Activated naive CD4-positive, alpha-beta T cell (primary cell): ENCODE measurements at regions not wholly inside any gene's neighbourhood (a gene's known extent, or its start where the extent isn't known, plus 50 kb on each side); places are given as distances from the start of the nearest gene placed in this dataset.

Experiments used
- DNase-seq, 4 experiments: peaks; one replicate each; lab custom pipeline; 2025; lab: John Stamatoyannopoulos, UW

DNA sequence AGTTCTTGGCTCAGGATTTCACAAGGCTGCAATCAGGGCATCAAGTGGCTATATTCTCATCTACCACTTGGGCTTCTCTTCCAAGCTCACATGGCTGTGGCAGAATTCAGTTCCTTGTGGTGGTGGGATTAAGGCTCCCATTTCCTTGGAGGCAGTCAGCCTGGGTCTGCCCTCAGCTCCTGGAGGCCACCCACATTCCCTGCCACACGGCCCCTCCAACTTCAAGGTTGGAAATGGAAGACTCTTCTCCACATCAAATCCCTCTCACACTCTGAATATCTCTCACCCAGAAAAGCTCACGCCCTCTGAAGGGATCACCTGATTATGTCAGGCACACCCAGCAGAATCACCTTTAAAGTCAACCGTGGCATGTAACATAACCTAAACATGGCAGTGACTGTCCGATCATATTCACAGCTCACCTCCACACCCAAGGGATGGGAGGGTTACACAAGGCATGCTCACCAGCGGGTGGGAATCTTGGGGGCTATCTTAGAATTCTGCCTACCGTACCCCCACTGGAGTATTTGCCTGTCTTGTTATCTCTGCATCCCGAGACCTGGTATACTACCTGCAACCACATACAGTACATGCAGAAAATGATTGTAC, 256.2 kb upstream of the KLHL29 start:
- DNase-seq = no peak

DNA sequence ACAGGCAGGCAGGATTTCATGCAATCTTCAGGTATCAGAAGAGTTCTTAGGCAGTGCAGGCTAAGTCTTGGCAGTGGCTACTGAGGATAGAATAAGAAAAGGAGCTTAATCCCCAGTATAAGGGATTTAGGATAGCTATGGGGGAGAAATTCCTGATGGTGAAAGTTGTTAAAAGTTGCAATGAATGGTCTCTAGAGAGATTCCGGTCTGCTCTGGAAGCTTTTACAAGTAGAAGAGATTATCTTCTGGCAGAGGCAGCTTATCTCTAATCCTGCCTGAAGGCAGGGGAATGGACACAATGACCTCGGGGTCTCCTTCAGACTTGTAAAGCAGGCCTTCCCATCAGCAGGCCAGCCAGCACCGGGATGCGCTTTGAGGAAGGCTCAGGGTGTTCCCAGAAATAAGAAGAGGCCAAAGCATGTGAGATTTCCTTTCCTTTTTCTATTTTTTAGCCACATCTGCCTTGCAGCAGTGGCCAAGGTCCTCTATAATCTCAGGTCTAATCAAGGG, 253.9 kb upstream of the KLHL29 start:
- DNase-seq = no peak

DNA sequence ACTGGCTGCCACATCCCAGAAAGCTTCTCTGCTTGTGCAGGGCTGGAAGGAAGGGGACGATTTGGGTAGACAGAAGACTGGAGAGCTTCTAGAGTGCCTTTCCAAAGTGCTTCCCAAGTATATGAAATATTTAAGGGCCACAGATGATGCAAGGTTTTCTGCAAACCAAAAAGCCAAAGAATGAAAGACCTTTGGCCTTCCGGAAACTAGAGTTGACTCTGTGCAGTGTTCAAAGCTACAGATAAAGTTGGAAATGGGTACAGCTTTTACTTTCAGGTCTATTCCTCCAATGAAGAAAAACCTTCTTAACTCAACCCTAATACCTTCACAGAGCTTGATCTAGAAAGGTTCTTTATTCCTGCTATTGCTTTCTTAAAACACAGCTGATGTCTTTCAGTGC, 253.0 kb upstream of the KLHL29 start:
- no peak for DNase-seq

DNA sequence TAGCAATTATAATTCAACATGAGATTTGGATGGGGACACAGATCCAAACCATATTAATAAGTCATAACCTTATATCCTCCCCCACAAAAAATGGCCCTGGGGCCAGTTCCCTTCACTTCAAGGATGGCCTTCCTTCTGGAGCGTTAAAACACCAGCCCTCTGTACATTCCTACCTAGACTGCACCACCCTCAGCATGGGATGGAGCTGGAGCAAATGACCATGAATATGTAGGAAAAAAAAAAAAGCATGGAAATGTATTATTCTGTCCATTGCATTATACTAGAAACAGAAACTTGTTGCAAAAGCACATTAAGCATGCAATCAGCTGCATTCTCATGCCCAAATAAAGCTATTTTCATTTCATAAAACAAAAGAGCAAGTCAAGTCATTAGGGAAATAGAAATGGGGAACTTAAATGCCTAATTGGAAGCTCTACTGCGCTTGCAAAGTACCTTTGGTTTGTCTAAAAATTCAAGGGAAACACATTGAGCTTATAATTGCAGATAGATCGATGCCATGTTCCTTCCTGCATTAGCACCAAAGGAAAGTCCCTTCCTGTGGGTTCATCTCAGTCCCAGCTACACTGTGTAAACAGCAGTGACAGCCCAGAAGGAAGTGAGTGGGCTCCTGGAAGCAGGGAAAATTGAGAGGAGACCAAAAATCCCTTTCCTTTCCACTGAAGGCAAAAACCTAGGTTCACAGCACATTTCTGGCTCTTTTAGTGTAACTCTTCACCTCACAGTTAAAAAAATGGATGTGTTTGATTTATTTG, 252.0 kb upstream of the KLHL29 start:
- DNase-seq = no peak

DNA sequence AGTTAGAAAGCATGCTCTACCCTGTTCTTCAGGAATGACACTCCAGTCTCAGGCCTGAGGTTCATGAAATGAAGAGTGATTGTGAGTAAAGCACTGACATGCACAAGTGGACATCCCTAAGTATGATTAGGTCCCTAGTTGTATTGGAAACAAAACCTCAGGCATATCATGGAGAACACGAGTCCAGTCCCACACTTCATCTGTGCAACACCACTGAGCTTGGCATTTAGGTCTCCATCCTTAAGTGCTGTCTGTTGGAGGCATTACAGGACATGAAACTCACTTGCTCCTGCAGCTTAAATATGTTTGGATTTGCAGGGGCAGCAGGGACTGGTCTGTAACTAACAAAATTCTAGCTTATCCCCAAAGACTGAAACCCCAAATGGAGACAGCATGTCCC, 250.3 kb upstream of the KLHL29 start:
- DNase-seq = no peak

DNA sequence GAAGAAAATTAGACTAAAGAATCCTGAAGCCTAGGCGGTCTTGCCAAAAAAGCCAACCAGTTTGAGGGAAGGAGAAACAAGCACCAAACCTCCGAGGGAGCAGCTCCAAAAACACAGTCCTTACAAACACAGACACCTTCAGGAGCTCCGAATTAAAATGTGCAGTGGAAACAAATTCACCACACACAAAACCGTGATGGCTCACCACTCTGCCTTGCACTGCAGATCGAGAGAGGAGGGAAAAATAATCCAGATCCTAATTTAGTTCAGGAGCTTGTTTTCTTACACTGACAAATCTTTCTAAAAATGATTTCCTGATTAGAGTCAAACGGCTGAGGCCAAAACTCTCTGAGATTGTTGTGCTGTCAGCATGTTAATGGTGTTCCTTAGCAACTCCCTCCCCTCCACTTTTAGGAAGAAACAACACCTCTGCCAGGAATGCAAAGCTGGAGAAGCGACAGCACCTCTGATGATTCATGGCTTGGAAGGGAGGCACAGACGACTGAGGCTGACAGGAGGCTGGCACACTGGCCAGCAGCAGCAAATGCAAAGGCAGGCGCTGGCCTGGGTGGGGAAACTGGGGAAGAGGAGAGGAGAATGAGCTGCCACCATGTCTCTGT, 249.4 kb upstream of the KLHL29 start:
- no peak for DNase-seq

DNA sequence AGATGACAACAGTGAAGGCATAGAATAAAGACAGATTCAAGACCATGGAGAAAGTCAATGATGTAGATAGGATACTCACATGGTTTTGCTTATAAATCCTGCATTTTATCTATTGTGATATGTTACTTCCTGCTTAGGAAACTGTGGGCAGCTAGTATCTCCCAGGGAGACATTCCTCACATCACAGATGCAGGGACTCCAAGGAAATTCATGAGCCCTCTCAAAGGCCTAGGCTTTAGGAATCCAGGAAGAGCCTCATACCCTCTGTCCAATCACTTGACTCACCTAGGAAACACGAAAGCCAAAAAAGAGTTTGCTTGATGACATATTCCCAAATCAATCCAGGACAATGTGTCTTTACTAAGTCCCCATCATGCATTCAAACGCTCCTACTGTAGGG, 247.8 kb upstream of the KLHL29 start:
- DNase-seq = no peak

DNA sequence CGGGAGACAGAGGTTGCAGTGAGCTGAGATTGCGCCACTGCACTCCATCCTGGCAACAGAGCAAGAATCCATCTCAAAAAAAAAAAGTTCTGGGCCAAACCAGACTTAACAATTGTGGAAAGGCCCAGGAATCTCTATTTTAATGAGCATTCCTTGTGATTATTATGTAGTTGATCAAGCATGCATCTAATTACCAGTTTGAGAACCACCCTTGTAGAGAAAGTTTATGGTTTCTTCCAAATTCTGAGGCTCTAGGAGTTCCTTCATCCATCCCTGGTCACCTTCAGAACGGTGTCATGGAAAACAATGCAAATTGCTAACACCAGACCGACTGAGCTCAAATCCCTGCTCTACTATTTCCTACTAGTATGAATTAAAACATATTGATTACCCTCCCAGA, 246.3 kb upstream of the KLHL29 start:
- DNase-seq = no peak

DNA sequence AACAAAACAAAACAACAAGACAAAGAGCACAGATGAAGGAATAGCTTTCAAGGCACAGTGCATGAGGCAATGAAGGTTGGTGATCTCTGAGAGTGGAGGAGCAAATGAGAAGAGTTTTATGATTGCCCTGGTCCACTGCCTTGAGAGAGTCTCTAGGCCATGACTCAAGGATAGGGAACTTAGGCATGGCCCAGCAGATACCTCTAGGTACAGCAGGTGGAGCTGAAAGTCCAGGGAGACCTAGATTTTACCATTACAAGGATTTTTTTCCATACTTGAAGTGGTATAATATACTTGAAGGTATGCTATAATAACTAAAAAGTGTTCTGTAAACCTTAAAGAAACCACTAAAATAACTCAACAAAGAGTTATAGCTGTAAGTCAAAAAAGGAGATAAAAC, 239.5 kb upstream of the KLHL29 start:
- no peak for DNase-seq

DNA sequence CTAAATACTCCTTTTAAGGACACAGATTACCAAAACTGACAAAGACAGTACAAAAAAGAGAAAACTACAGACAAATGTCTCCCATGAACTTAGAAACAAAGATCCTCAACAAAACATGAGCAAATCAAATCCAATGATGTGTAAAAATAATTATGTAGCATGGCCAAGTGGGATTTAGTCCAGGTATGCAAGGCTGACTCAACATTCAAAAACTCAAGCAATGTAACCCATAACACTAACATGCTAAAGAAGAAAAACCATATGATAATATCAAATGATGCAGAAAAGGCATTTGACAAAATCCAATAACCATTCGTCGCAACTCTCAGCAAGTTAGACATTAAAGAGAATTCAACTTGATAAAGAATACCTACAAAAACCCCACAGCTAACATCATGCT, 239.0 kb upstream of the KLHL29 start:
- no peak for DNase-seq

DNA sequence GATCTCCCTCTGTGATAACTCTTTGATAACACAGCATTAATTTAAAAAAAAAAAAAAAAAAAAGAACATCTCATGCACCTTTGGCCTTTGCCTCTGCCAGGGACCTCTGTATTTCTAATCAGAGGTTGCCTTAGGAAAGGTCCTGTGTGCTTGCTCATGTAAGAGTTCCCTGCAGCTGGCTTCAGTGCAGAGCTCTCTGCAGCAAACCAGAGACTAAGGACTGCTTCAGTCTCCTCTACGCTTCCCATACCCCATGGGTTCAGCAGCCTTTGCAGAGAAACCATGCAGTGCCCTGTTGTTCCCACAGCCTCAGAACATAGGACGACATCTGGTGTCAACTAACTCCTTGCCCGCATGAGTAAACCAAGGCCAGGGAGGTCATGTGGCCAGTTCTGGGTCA, 236.6 kb upstream of the KLHL29 start:
- DNase-seq = no peak

DNA sequence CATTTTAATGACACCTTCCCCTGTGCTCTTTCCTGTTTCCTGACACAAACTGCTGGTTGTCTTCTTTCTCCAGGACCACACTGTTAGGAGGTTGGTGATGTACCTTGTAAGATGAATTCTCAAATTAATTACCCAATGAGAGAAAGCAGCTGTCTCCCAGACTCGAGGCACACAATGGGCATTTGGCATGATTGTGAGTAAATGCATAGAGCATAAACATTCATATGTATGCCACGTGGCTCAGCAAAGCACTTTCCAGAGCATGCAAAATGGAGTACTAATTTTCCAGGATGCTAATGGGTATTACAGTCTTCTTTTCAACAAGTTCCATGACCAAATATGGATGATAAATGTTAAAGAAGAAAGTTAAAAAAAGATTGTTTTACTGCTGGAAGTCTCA, 235.2 kb upstream of the KLHL29 start:
- no peak for DNase-seq

DNA sequence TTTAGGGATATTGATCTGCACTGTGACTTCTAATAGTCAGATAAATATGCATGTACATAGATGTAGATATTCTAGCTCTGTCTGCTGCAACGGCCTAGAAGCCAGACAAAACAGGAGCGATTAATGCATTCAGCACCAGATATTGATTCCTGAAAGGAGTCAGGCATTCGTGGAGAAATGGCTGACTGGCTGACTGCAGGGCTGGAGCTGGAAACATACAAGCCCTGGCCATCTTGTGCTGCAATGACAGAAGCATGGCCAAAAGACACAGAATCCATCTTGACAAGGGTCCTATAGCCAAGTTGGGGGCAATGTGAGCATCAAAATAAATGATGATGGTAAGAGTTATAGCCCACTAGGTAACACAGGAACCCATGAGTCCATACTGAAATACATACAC, 231.5 kb upstream of the KLHL29 start:
- DNase-seq = no peak

DNA sequence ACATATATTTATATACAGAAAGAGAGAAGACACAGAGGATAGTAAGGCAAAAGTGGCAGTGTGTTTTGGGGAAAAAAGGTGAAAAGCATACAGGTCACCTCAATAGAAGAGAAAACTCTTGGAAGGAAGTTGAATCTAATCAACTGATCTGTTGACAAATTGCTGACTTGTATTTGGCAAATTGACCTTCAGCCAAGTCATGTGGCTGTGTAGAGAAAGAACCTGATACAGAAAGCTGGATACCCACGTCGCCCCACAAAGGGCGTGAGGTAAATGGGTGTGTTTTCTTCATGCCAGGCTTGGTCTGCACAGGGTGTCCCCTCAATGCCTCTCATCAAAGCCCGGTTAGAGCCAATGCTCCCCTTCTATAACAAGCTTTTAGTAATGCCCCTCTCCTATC, 230.0 kb upstream of the KLHL29 start:
- no peak for DNase-seq

DNA sequence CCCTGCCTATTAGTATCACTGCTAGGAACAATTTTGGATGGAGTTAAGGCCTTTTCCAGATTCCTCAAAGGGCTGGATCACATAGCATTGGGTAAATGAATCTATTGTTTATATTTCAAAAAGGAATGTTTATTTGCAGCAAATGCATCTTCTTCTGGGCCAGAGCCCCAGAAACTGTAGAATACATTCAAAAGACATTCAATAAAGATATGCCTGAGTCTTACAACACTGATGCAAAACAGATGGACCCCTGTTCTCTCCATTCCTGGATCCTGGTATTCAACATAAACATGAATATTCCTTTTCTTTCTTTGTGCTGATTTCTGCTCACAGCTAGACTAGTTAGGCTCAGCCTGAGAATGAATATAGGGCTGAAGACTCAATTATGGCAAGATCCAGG, 227.2 kb upstream of the KLHL29 start:
- no peak for DNase-seq

DNA sequence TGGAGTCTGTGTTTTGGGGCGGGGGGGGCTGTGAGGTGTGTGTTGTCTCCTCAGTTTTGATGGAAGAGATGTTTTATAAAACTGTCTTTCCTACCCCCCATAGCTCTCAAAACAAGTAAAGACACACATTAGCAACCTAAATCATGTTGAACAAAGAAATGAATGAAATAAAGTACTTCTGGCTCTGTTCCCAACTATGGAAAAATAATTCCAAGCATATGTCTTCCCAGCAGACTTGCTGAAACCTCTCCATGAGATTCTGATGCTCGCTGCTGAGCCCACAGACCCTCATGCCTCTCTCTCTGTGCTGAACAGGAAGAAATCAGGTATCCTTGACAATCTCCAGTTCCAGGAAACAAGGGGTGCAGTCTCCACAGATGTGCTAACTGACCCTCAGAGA, 226.7 kb upstream of the KLHL29 start:
- DNase-seq = no peak

DNA sequence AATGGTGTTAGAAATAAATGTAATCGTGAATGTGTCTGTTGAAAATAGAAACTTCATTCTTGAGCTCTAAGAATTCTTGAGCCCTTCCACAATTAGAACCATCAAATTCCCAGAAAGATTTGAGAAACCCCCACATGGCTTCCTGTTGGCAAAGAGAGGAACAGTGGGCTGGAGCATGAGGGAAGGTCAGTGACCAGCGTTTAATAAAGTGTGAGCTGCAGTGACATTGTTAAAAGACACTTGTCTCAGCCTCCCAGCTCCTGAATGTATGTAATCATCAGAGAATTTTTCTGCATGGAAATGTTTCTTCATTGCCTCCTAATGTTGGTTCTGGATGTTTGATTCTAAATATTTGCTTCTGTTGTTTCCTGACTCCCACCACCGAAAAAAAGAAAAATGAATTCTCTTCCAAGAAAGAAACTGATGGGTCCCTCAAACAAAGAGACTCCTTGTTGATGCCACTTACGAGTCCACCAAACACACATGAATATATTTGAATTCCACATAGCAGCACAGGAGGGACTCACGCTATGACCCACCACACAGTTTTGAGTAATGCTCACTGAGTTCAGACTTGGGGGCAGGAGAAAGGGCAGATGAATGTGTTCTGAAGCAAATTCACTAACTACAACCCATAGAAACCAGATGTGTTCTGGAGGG, 225.1 kb upstream of the KLHL29 start:
- no peak for DNase-seq

DNA sequence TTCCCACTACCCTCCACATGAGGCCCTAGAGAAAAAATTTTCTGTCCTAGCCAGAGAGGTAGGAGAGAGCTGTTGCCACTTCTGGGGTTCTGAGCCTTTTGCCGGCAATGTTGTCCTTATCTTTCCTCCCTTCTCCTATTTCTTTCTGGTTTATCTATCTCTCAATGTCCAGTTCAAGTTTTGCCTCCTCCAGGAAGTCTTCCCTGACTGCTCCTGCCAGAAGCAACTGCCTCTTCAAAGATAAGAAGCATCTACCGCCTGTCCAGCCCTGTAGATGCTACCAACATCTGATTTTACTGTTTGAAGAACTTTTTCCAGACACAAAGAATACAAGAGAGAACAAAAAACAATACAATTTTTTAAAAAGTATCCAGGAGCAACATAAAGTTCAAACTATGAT, 220.8 kb upstream of the KLHL29 start:
- no peak for DNase-seq

DNA sequence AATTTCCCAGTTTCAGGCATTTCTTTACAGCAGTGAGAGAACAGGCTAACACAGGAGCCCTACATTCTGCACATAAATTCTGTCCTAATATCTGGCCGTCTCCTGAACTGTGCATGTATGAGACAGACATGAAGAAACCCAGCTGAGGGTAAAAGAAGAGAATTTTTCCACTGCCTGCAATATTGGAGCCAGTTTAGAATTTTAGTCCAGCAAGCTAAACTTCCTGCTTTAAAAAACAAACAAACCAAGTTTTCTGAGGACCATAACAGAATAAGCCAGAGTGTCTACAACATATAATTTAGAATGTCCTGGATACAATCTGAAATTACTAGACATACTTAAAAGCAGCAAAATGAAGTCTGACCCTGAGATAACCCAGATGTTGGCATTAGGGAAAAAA, 215.1 kb upstream of the KLHL29 start:
- DNase-seq = no peak

DNA sequence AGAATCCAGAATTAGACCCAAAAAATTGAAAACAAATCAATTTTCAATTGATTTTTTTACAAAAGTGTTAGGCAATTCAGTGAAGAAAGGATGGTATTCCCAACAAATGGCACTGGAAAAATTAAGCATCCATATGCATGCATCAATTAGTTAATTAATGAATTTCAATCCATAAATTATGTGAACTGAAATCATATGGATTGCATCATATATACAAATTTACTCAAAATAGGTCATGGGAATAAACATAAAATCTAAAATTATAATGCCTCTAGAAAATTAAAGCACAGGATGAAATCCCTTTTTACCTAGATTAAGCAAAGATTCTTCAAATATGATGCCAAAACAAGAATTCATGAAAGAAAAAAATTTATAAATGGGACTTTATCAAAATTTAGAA, 213.9 kb upstream of the KLHL29 start:
- DNase-seq = no peak

DNA sequence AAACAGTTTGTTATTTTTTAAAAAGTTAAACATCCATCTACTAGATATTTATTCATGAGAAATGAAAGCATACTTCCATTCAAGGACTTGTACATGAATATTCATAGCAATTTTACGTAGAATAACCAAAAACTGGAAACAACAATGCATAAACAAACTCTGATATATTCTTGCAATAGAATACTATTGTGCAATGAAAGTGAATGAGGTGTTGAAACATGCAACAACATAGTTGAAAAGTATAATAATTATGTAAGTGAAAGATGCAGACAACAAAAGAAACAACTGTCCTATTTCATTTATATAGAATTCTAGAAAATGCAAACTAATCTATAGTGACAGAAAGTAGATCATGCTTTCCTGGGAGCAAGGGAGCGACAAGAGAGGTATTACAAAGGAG, 206.6 kb upstream of the KLHL29 start:
- no peak for DNase-seq

DNA sequence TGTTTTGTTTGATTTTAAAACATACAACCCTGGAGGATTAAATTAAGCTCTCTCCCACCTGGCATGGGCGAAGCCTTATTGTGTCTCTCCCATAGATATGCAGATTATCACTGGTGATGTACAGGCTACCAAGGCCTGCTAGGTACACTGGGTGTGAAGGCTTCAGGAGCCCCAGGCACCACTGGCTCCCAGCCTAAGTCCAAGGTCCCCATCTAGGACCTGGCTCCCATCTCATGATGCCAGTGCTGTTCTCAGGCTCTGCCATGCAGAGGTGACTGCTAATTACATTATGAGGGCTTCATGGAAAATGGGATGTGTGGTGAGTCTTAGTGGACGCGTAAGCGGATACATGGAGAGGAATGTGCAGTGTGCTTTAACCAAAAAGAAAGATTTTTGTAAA, 201.2 kb upstream of the KLHL29 start:
- DNase-seq = no peak
